ENCODE measurements at regions not wholly inside any gene's neighbourhood (a gene's known extent, or its start where the extent isn't known, plus 50 kb on each side); places are given as distances from the start of the nearest gene placed in this dataset.

GRCh38 chr16:59849716-59850115 is 1115.6 kb upstream of the GOT2 start:
- no peak for ATAC-seq
- no peaks in the 10 kb centered on the region for H3K79me2 ChIP-seq (ENCODE audit: control insufficient read depth, insufficient read depth, low read length)
- H3K27ac ChIP-seq (ENCODE audit: extremely low read depth, low read depth, low read length): no peak overlapping the region
- BruUV-seq (replicated peaks): no TSS peak
- H4K20me1 ChIP-seq (replicated peaks; ENCODE audit: control insufficient read depth, insufficient read depth, low read length): no peaks in the 10 kb centered on the region
- in situ Hi-C loops (cut with MboI) (no loop called here), intact Hi-C loops (cut with micrococcal nuclease) (no loop called here)
- no peak overlapping the region for H3K4me3 ChIP-seq
- FAIRE-seq: no peak
- H3K4me2 ChIP-seq (ENCODE audit: insufficient read depth, low read length): no peak overlapping the region
- H3K27me3 ChIP-seq (ENCODE audit: control insufficient read depth in 2 of 2, insufficient read depth in 2 of 2, low read length in 2 of 2): no peaks in the 10 kb centered on the region
- no peak for DNase-seq (ENCODE audit: extremely low read depth in 1 of 4, low spot score in 3 of 4)
- no peaks in the 10 kb centered on the region for H3K9me1 ChIP-seq (ENCODE audit: control insufficient read depth, insufficient read depth, low read length)
- H3K36me3 ChIP-seq (ENCODE audit: control insufficient read depth, insufficient read depth, low read length): no peaks in the 10 kb centered on the region
- WGBS (ENCODE audit: insufficient coverage, low coverage, missing lambda C conversion rate): 0% methylated on average over 3 of the region's 4 CpGs
- CTCF ChIA-PET (ENCODE audit: low intra/inter-chr PET ratio): no interaction called here
- H3K9me3 ChIP-seq (replicated peaks; ENCODE audit: control insufficient read depth, insufficient read depth, low read depth, low read length): no peaks in the 10 kb centered on the region
- H2AFZ ChIP-seq (ENCODE audit: low read depth, low read length): no peak overlapping the region
- POLR2A ChIA-PET: no interaction called here
- H3K4me1 ChIP-seq (replicated peaks in 1 of 2; ENCODE audit: control insufficient read depth in 2 of 2, insufficient read depth in 2 of 2, low read length in 2 of 2): no peaks in the 10 kb centered on the region
- H3K9ac ChIP-seq (ENCODE audit: insufficient read depth in 1 of 2, low read depth in 2 of 2, low read length in 2 of 2): no peak overlapping the region
- TF ChIP-seq RFX1 (IDR thresholded peaks at IDR 0.05) (no peak), DMBX1 (CRISPR knock-in tag; IDR thresholded peaks at IDR 0.05; ENCODE audit: borderline replicate concordance) (no peak), HDAC3 (IDR thresholded peaks at IDR 0.05; ENCODE audit: borderline replicate concordance, partially characterized antibody) (no peak), MXD1 (CRISPR knock-in tag; IDR thresholded peaks at IDR 0.05; ENCODE audit: borderline replicate concordance, poor library complexity, severe bottlenecking) (no peak), KLF1 (tag; IDR thresholded peaks at IDR 0.05) (no peak), TEAD4 (IDR thresholded peaks at IDR 0.05; ENCODE audit: low read length) (no peak), TEAD4 (CRISPR knock-in tag; IDR thresholded peaks at IDR 0.05; ENCODE audit: borderline replicate concordance) (no peak), ZNF143 (CRISPR knock-in tag; IDR thresholded peaks at IDR 0.05) (no peak), COPS2 (conservative IDR thresholded peaks at IDR 0.05) (no peak), TOE1 (IDR thresholded peaks at IDR 0.05; ENCODE audit: borderline replicate concordance) (no peak), TOE1 (CRISPR knock-in tag; IDR thresholded peaks at IDR 0.05; ENCODE audit: borderline replicate concordance, low read depth) (no peak), ZNF668 (CRISPR knock-in tag; IDR thresholded peaks at IDR 0.05) (no peak)
- TF ChIP-seq, protein P1, sequence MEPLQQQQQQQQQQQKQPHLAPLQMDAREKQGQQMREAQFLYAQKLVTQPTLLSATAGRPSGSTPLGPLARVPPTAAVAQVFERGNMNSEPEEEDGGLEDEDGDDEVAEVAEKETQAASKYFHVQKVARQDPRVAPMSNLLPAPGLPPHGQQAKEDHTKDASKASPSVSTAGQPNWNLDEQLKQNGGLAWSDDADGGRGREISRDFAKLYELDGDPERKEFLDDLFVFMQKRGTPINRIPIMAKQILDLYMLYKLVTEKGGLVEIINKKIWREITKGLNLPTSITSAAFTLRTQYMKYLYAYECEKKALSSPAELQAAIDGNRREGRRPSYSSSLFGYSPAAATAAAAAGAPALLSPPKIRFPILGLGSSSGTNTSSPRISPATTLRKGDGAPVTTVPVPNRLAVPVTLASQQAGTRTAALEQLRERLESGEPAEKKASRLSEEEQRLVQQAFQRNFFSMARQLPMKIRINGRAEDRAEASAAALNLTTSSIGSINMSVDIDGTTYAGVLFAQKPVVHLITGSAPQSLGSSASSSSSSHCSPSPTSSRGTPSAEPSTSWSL (CRISPR knock-in tag; IDR thresholded peaks at IDR 0.05; ENCODE audit: borderline replicate concordance): no peak
